ENCODE measurements at regions not wholly inside any gene's neighbourhood (a gene's known extent, or its start where the extent isn't known, plus 50 kb on each side); places are given as distances from the start of the nearest gene placed in this dataset.
"Not testable (repeated sequence)": the region's sequence is repeated elsewhere in the genome, so short reads cannot be mapped to it uniquely, and the experiment has no call there.

DNA sequence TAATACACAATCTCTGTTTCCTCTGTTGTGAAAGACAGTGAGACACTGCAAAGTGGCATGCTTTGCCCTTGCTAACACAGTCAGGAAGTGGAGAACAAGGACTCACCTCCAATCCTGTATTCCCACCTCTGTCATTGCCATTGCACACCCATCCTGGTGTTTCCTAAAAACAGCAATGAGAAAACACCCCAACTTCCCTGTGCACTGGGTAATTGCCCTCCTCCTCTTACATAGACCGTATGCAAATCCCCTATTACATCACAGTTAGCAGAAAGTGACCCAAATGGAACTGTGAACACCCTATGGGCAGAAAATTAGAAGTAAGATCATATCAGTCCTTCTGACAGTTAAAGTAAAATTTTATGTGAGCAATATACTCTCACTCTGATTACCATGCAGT, 355.5 kb downstream of the BCL11B start:
- no peak for TF ChIP-seq CTCF (conservative IDR thresholded peaks at IDR 0.05)
- Mint-ChIP-seq H3K4me3 (no peak overlapping the region), H3K27me3 (ENCODE audit: insufficient read depth) (peaks cover 14% of the 10 kb centered on the region), H3K9me3 (no peaks in the 10 kb centered on the region), H3K36me3 (ENCODE audit: low read depth) (no peaks in the 10 kb centered on the region), H3K4me1 (peaks cover 7% of the 10 kb centered on the region), H3K27ac (peak overlapping the region; percentile 13)
- WGBS, 2 experiments (ENCODE audit: insufficient coverage in 1 of 2, insufficient read length in 1 of 2), result 100% methylated on average over 1 of the region's 1 CpG; no CpG with 5 or more reads in 1 of the 2 experiments
- Histone ChIP-seq H3K36me3 (ENCODE audit: control insufficient read depth, insufficient read depth, low read length) (no peaks in the 10 kb centered on the region), H3K9me3 (ENCODE audit: control insufficient read depth, low read length) (no peaks in the 10 kb centered on the region), H3K27ac (ENCODE audit: low read depth, low read length) (no peak overlapping the region), H3K27me3 (ENCODE audit: control insufficient read depth, insufficient read depth, low read length, poor library complexity, severe bottlenecking) (no peaks in the 10 kb centered on the region), H3K4me1 (ENCODE audit: control insufficient read depth, insufficient read depth, low read length) (no peaks in the 10 kb centered on the region), H3K9ac (ENCODE audit: extremely low read depth, low read length, poor library complexity, severe bottlenecking) (no peak overlapping the region), H3K4me3 (ENCODE audit: low read length) (no peak overlapping the region)
- DNase-seq, result no peak

DNA sequence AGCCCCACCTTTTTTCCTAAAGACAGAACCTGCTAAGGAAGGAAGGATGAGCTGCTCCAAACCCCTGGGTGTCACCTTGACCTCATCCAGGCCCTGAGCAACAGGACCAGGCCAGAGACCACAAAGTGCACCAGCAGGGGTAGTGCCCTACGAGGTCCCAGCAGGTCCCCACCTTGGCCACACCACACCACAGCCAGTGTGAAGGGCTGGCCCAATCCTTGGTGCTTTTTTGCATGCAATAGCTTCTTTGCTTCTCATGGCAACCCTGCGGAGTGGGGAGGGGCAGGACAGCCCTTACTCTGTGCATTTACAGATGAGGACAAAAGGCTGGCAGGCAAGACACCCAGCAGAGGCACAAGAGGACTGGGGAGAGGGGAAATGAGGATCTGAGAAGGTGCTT, 352.6 kb downstream of the BCL11B start:
- Mint-ChIP-seq H3K4me3 (no peak overlapping the region), H3K36me3 (ENCODE audit: low read depth) (no peaks in the 10 kb centered on the region), H3K4me1 (peaks cover 7% of the 10 kb centered on the region), H3K27me3 (ENCODE audit: insufficient read depth) (peaks cover 10% of the 10 kb centered on the region), H3K9me3 (peaks cover 9% of the 10 kb centered on the region), H3K27ac (no peak overlapping the region)
- H3K4me3 ChIP-seq (ENCODE audit: low read length), result no peak overlapping the region
- no peak overlapping the region for H3K27ac ChIP-seq (ENCODE audit: low read depth, low read length)
- no peaks in the 10 kb centered on the region for H3K36me3 ChIP-seq (ENCODE audit: control insufficient read depth, insufficient read depth, low read length)
- H3K9ac ChIP-seq (ENCODE audit: extremely low read depth, low read length, poor library complexity, severe bottlenecking), result no peak overlapping the region
- WGBS, 2 experiments (ENCODE audit: insufficient coverage in 1 of 2, insufficient read length in 1 of 2), result 46% methylated on average over 2 of the region's 2 CpGs; no CpG with 5 or more reads in 1 of the 2 experiments
- DNase-seq, result peak; percentile 69
- no peak for TF ChIP-seq CTCF (conservative IDR thresholded peaks at IDR 0.05)
- no peaks in the 10 kb centered on the region for H3K27me3 ChIP-seq (ENCODE audit: control insufficient read depth, insufficient read depth, low read length, poor library complexity, severe bottlenecking)
- H3K9me3 ChIP-seq (ENCODE audit: control insufficient read depth, low read length), result no peaks in the 10 kb centered on the region
- no peaks in the 10 kb centered on the region for H3K4me1 ChIP-seq (ENCODE audit: control insufficient read depth, insufficient read depth, low read length)

DNA sequence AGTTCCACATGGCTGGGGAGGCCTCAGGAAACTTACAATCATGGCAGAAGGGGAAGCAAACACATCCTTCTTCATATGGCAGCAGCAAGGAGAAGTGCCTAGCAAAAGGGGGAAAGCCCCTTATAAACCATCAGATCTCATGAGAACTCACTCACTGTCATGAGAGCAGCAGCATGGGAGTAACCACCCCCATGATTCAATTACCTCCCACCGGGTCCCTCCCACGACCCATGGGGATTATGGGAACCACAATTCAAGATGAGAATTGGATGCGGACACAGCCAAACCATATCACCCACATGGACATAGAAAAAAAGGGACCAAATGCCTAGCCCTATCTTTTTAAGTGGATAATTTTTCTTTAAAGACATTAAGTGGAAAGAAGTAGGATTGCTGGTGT, 350.7 kb downstream of the BCL11B start:
- DNase-seq; H3K9me3 Mint-ChIP-seq; H3K4me1 Mint-ChIP-seq; H3K27ac Mint-ChIP-seq; H3K4me3 ChIP-seq (ENCODE audit: low read length); H3K4me1 ChIP-seq (ENCODE audit: control insufficient read depth, insufficient read depth, low read length); H3K27me3 Mint-ChIP-seq (ENCODE audit: insufficient read depth); H3K9me3 ChIP-seq (ENCODE audit: control insufficient read depth, low read length); H3K36me3 Mint-ChIP-seq (ENCODE audit: low read depth); H3K27me3 ChIP-seq (ENCODE audit: control insufficient read depth, insufficient read depth, low read length, poor library complexity, severe bottlenecking); H3K36me3 ChIP-seq (ENCODE audit: control insufficient read depth, insufficient read depth, low read length); H3K9ac ChIP-seq (ENCODE audit: extremely low read depth, low read length, poor library complexity, severe bottlenecking); H3K27ac ChIP-seq (ENCODE audit: low read depth, low read length); H3K4me3 Mint-ChIP-seq: not testable (repeated sequence)
- 91 to 100% methylated on average over 1 to 3 of the region's 3 CpGs for WGBS, 2 experiments (ENCODE audit: insufficient coverage in 1 of 2, insufficient read length in 1 of 2)

GRCh38 chr14:98923596-98923995, 348.4 kb downstream of the BCL11B start:
- Mint-ChIP-seq H3K27me3 (ENCODE audit: insufficient read depth) (no peaks in the 10 kb centered on the region), H3K36me3 (ENCODE audit: low read depth) (no peaks in the 10 kb centered on the region), H3K9me3 (peaks cover 9% of the 10 kb centered on the region), H3K4me3 (no peak overlapping the region), H3K27ac (no peak overlapping the region), H3K4me1 (peaks cover 7% of the 10 kb centered on the region)
- Histone ChIP-seq H3K27ac (ENCODE audit: low read depth, low read length) (no peak overlapping the region), H3K27me3 (ENCODE audit: control insufficient read depth, insufficient read depth, low read length, poor library complexity, severe bottlenecking) (no peaks in the 10 kb centered on the region), H3K9ac (ENCODE audit: extremely low read depth, low read length, poor library complexity, severe bottlenecking) (no peak overlapping the region), H3K36me3 (ENCODE audit: control insufficient read depth, insufficient read depth, low read length) (no peaks in the 10 kb centered on the region), H3K4me3 (ENCODE audit: low read length) (no peak overlapping the region), H3K4me1 (ENCODE audit: control insufficient read depth, insufficient read depth, low read length) (no peaks in the 10 kb centered on the region), H3K9me3 (ENCODE audit: control insufficient read depth, low read length) (no peaks in the 10 kb centered on the region)
- TF ChIP-seq CTCF (conservative IDR thresholded peaks at IDR 0.05), result no peak
- WGBS, 2 experiments (ENCODE audit: insufficient coverage in 1 of 2, insufficient read length in 1 of 2), result 100% methylated on average over 1 of the region's 1 CpG; no CpG with 5 or more reads in 1 of the 2 experiments
- DNase-seq, result no peak

All from endodermal cell (in vitro differentiated cells).